ENCODE measurements at regions not wholly inside any gene's neighbourhood (a gene's known extent, or its start where the extent isn't known, plus 50 kb on each side); places are given as distances from the start of the nearest gene placed in this dataset.

GRCh38 chr4:184922301-184922700 is 96.0 kb upstream of the HELT start:
- no peaks in the 10 kb centered on the region for H3K9me3 ChIP-seq
- no peaks in the 10 kb centered on the region for H3K4me1 ChIP-seq
- in situ Hi-C loops (cut with MboI; ENCODE audit: low sequenced_read_pairs), result no loop called here
- H3K27me3 ChIP-seq (ENCODE audit: low read depth), result no peaks in the 10 kb centered on the region
- DNase-seq (ENCODE audit: low spot score in 2 of 2), result no peak
- H3K36me3 ChIP-seq (replicated peaks), result no peaks in the 10 kb centered on the region
- no peak overlapping the region for H3K4me3 ChIP-seq

GRCh38 chr4:184924516-184924915 is 93.8 kb upstream of the HELT start:
- no peaks in the 10 kb centered on the region for H3K36me3 ChIP-seq (replicated peaks)
- H3K9me3 ChIP-seq, result no peaks in the 10 kb centered on the region
- DNase-seq (ENCODE audit: low spot score in 2 of 2), result no peak
- in situ Hi-C loops (cut with MboI; ENCODE audit: low sequenced_read_pairs), result no loop called here
- H3K4me3 ChIP-seq, result no peak overlapping the region
- H3K4me1 ChIP-seq, result no peaks in the 10 kb centered on the region
- no peaks in the 10 kb centered on the region for H3K27me3 ChIP-seq (ENCODE audit: low read depth)

DNA sequence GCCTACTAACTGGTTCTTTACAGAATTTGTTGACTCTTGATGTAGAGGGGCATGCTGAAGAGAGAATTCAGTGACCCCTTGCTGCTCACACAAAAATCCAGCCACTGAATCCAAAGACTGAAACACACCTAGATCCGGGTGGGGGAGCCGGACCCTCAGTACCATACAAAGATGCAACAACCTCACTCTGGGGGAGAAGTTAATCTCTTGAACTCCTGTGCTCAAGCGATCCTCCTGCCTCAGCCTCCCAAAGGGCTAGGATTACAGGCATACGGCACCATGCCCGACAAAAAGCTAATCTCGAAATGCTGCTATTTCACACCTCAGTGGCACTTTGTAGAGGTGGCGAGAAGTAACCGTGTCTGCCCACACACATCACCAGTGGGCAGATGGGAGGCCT is 88.8 kb upstream of the HELT start:
- DNase-seq (ENCODE audit: low spot score in 2 of 2), result no peak
- Histone ChIP-seq H3K4me3 (no peak overlapping the region), H3K9me3 (no peaks in the 10 kb centered on the region), H3K27me3 (ENCODE audit: low read depth) (no peaks in the 10 kb centered on the region), H3K36me3 (replicated peaks) (no peaks in the 10 kb centered on the region), H3K4me1 (no peaks in the 10 kb centered on the region)
- in situ Hi-C loops (cut with MboI; ENCODE audit: low sequenced_read_pairs), result no loop called here

GRCh38 chr4:184930026-184930425 is 88.3 kb upstream of the HELT start:
- in situ Hi-C loops (cut with MboI; ENCODE audit: low sequenced_read_pairs), result no loop called here
- no peaks in the 10 kb centered on the region for H3K4me1 ChIP-seq
- no peaks in the 10 kb centered on the region for H3K36me3 ChIP-seq (replicated peaks)
- no peak overlapping the region for H3K4me3 ChIP-seq
- no peaks in the 10 kb centered on the region for H3K27me3 ChIP-seq (ENCODE audit: low read depth)
- DNase-seq (ENCODE audit: low spot score in 2 of 2), result no peak
- H3K9me3 ChIP-seq, result no peaks in the 10 kb centered on the region

GRCh38 chr4:184932343-184932742 is 85.9 kb upstream of the HELT start:
- no peaks in the 10 kb centered on the region for H3K27me3 ChIP-seq (ENCODE audit: low read depth)
- no peaks in the 10 kb centered on the region for H3K9me3 ChIP-seq
- no peaks in the 10 kb centered on the region for H3K4me1 ChIP-seq
- H3K4me3 ChIP-seq, result no peak overlapping the region
- in situ Hi-C loops (cut with MboI; ENCODE audit: low sequenced_read_pairs), result no loop called here
- no peak for DNase-seq (ENCODE audit: low spot score in 2 of 2)
- no peaks in the 10 kb centered on the region for H3K36me3 ChIP-seq (replicated peaks)

DNA sequence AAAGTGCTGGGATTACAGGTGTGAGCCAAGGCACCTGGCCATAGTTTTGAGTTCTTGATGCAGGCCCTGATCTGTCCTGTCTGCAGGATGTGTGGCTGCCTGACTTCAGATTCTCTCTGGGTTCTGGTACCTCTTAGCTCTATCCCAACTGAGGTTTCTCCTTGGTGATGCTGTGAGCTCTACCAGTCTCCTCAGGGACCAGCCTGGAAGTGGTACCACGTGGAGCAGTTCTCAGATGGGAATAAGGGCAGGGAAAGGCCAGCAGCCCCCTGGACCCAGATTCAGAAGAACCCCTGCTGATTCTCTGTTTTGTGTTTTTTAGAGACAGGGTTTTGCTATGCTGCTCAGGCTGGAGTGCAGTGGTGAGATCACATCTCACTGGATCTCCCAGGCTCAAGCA is 85.0 kb upstream of the HELT start:
- DNase-seq (ENCODE audit: low spot score in 2 of 2), result no peak

GRCh38 chr4:184934184-184934583 is 84.1 kb upstream of the HELT start:
- DNase-seq (ENCODE audit: low spot score in 2 of 2), result no peak

More for the DNA sequence above, 85.0 kb upstream of the HELT start:
- no peaks in the 10 kb centered on the region for H3K9me3 ChIP-seq
- no peak overlapping the region for H3K4me3 ChIP-seq
- no peaks in the 10 kb centered on the region for H3K4me1 ChIP-seq
- H3K36me3 ChIP-seq (replicated peaks), result no peaks in the 10 kb centered on the region
- in situ Hi-C loops (cut with MboI; ENCODE audit: low sequenced_read_pairs), result no loop called here
- no peaks in the 10 kb centered on the region for H3K27me3 ChIP-seq (ENCODE audit: low read depth)

DNA sequence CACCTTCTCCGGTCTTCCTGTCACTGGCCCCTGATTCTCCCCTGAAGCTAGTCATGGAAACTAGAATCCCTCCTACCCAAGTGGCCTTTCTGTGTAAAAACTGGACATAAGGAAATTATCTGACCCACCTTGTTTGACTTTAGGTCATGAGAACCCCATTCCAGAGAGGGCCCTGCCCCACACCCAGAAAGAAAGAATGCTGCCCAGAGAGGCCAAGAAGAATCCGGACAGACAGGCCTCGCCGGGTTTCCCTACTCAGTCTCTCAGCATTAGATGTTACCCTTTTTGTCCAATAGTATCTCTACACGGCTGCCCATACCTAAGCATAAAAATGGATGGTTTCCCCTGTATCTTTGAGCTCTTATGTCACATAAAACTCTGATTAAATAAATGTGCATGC is 83.3 kb upstream of the HELT start:
- in situ Hi-C loops (cut with MboI; ENCODE audit: low sequenced_read_pairs), result no loop called here
- DNase-seq (ENCODE audit: low spot score in 2 of 2), result no peak
- H3K27me3 ChIP-seq (ENCODE audit: low read depth), result no peaks in the 10 kb centered on the region
- no peaks in the 10 kb centered on the region for H3K9me3 ChIP-seq
- no peak overlapping the region for H3K4me3 ChIP-seq
- no peaks in the 10 kb centered on the region for H3K4me1 ChIP-seq
- no peaks in the 10 kb centered on the region for H3K36me3 ChIP-seq (replicated peaks)

More at GRCh38 chr4:184934184-184934583, 84.1 kb upstream of the HELT start:
- H3K9me3 ChIP-seq, result no peaks in the 10 kb centered on the region
- no peaks in the 10 kb centered on the region for H3K36me3 ChIP-seq (replicated peaks)
- no peak overlapping the region for H3K4me3 ChIP-seq
- in situ Hi-C loops (cut with MboI; ENCODE audit: low sequenced_read_pairs), result no loop called here
- H3K4me1 ChIP-seq, result no peaks in the 10 kb centered on the region
- no peaks in the 10 kb centered on the region for H3K27me3 ChIP-seq (ENCODE audit: low read depth)

DNA sequence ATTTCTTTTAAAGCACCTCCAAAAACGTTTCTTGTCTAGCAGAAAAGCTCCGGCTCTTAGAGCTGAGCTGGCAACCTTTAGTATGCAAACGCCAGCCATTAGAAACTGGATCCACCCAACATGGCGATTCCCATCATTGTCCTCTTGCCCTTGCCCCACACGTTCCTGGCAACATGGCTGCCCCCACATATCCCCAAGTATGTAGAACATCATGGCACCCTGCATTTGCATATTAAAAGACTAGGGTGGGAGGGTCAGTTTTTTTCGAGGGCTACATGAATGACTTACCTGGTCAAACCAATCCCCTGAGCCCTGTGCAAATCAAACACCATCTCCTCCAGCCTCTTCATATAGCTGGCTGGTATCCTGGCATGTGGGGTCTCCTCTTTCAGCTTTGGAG is 82.2 kb upstream of the HELT start:
- Histone ChIP-seq H3K4me1 (no peaks in the 10 kb centered on the region), H3K4me3 (no peak overlapping the region), H3K36me3 (replicated peaks) (no peaks in the 10 kb centered on the region), H3K27me3 (ENCODE audit: low read depth) (no peaks in the 10 kb centered on the region), H3K9me3 (no peaks in the 10 kb centered on the region)
- in situ Hi-C loops (cut with MboI; ENCODE audit: low sequenced_read_pairs), result no loop called here
- DNase-seq (ENCODE audit: low spot score in 2 of 2), result no peak

DNA sequence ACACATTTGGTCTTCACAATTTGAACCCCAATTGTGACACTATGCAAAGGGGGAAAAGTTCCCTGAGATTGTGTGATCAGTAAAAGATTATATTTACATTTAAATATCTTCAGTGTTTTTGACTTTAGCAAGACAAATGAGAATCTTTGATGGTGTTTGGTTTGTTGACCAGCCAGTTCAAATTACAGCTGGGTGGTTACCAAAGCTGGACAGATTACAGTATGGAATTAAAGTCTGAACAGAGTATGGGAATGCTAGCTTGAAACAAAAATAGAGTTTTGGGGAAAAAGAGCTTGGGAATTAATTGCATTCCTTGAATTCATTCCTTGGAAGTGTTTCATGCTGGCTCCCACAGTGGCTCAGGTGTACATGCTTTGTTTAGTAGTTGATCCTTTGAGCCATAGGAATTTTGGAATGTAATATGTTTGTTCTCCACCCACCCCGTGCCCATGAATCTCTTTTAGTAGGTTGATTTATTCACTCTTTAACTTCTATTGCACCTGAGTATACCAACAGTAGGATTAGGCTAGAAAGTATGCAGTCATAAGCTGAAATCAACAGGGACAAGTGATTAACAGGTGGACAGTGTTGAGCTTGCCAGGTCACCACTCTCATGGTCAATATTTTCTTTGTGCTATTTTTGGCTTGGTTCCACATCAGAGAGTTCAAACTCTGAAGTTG is 81.1 kb upstream of the HELT start:
- H3K4me3 ChIP-seq, result no peak overlapping the region
- H3K9me3 ChIP-seq, result no peaks in the 10 kb centered on the region
- H3K4me1 ChIP-seq, result no peaks in the 10 kb centered on the region
- no peak for DNase-seq (ENCODE audit: low spot score in 2 of 2)
- in situ Hi-C loops (cut with MboI; ENCODE audit: low sequenced_read_pairs), result no loop called here
- no peaks in the 10 kb centered on the region for H3K36me3 ChIP-seq (replicated peaks)
- H3K27me3 ChIP-seq (ENCODE audit: low read depth), result no peaks in the 10 kb centered on the region

DNA sequence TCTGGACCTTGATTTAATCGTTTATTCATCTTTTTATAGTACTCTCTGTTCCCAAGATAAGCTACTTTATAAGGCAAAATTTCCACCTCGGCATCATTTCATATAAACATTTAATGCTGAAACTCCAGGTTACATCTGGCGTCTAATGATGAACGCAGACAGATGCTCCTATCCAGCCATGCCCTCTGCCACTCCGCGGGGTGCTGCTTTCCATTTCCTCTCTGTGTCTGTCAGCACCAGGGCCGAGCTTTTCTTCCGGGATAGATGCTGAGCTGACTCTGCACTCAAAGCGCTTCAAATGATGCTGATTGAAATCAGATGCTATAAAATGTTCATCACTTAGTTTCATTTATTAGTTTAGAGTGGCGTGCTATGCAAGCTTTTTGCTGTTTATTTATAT is 80.5 kb upstream of the HELT start:
- no peak overlapping the region for H3K4me3 ChIP-seq
- no peaks in the 10 kb centered on the region for H3K36me3 ChIP-seq (replicated peaks)
- no peak for DNase-seq (ENCODE audit: low spot score in 2 of 2)
- no peaks in the 10 kb centered on the region for H3K9me3 ChIP-seq
- H3K4me1 ChIP-seq, result no peaks in the 10 kb centered on the region
- in situ Hi-C loops (cut with MboI; ENCODE audit: low sequenced_read_pairs), result no loop called here
- H3K27me3 ChIP-seq (ENCODE audit: low read depth), result no peaks in the 10 kb centered on the region

- no peak for DNase-seq (ENCODE audit: low spot score in 2 of 2)
- H3K4me3 ChIP-seq, result no peak overlapping the region
- in situ Hi-C loops (cut with MboI; ENCODE audit: low sequenced_read_pairs), result no loop called here
- no peaks in the 10 kb centered on the region for H3K36me3 ChIP-seq (replicated peaks)
- H3K4me1 ChIP-seq, result no peaks in the 10 kb centered on the region
- H3K9me3 ChIP-seq, result no peaks in the 10 kb centered on the region
- H3K27me3 ChIP-seq (ENCODE audit: low read depth), result no peaks in the 10 kb centered on the region
Observed at GRCh38 chr4:184938871-184939270, 79.4 kb upstream of the HELT start.

- H3K36me3 ChIP-seq (replicated peaks), result no peaks in the 10 kb centered on the region
- in situ Hi-C loops (cut with MboI; ENCODE audit: low sequenced_read_pairs), result no loop called here
- H3K4me1 ChIP-seq, result no peaks in the 10 kb centered on the region
- no peak overlapping the region for H3K4me3 ChIP-seq
- no peaks in the 10 kb centered on the region for H3K9me3 ChIP-seq
- no peaks in the 10 kb centered on the region for H3K27me3 ChIP-seq (ENCODE audit: low read depth)
- DNase-seq (ENCODE audit: low spot score in 2 of 2), result no peak
Observed at GRCh38 chr4:184939978-184940377, 78.3 kb upstream of the HELT start.

GRCh38 chr4:184940500-184940899 is 77.8 kb upstream of the HELT start:
- no peak for DNase-seq (ENCODE audit: low spot score in 2 of 2)
- no peaks in the 10 kb centered on the region for H3K9me3 ChIP-seq
- no peak overlapping the region for H3K4me3 ChIP-seq
- no peaks in the 10 kb centered on the region for H3K4me1 ChIP-seq
- in situ Hi-C loops (cut with MboI; ENCODE audit: low sequenced_read_pairs), result no loop called here
- no peaks in the 10 kb centered on the region for H3K36me3 ChIP-seq (replicated peaks)
- 0 out of 2 replicates have a peak, but pooled peaks cover under 1% of the 10 kb centered on the region for H3K27me3 ChIP-seq (ENCODE audit: low read depth)

Measured in HAP-1 (cell line).